CD4-positive, alpha-beta T cell treated with Interleukin-10 for 1 hour (primary cell): ENCODE measurements at regions not wholly inside any gene's neighbourhood (a gene's known extent, or its start where the extent isn't known, plus 50 kb on each side); places are given as distances from the start of the nearest gene placed in this dataset.

Experiments
- DNase-seq: peaks from one replicate; pipeline ENCODE4 v3.0.0-alpha.2; 2020

DNA sequence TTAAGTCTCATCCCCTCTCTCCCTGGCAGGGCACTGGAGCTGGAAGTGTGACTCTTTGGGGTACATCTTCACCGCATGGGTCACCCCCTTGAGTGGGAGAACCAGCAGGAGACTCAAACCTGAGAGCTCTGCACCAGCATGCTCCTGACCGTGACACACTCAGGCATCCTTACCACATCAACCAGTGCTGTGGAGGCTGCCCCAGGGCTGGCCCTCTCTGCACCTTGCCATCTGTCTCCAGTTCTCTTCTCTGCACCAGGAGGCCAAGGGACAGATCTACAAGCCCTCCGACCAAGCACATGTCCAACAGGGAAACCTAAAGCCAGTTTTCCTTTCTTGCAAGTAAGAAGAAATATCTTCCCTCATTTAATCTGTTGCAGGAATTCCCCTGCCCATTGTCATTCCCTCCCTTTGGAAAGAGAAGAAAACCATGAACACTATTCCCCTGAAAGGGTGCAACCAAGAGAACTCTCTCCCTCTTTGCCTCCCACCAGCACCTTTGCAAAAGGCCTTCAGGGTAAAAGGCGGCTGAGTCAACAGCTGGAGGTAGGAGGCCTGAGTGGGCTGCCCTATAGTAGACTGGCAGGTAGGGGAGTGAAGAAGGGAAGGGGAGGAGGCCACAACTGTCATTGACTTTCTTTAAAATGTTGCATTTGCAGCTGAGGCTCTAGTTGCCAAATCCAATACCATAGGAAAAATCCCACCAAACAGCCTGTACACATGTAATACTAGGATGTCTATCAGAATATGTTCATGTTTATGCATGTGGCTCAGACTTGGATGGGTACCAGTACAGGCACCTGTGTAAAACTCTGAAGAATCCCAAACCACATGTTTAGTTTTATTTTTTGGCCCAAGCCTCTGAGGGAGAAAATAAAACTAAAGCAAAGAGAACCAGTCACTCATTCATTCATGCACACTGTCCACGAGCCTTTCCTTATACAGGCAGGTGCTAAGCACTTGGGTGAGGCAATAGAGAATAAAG is 117.0 kb downstream of the WT1 start:
- no peak for DNase-seq

DNA sequence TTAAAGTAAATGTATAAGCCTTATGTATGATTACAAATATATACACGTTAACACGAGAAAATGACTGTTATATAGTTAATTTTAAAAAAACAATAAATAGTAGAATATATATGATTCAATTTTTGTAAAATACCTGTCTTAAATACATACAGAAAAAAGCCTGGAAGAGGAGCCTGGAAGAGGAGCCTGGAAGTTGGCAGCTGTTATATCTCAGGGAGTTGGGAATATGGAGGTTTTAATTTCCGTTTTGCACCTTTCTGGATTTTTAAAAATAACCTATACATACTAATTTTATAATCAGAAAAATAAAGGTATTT is 111.6 kb downstream of the WT1 start:
- no peak for DNase-seq

DNA sequence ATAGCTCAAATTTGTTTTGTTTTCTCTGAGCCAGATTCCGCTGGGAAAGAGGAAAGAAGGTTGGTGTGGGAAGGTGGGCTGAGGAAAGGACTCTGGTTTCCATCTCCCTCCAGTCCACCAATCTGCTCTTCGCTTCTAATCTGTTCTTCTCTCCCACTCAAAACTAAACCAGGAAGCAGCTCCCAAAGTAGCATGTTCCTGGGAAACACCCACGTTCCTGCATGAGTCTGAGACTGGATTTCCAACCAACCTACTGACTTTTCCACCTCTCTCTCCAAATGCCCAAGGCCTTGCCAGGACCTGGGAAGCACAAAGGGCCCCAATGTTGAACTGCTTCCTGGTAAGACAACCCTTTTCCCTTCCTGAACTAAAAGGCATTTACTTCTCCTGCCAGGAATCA is 110.2 kb downstream of the WT1 start:
- DNase-seq, result no peak

- no peak for DNase-seq
Observed at GRCh38 chr11:32325725-32326124, 109.6 kb downstream of the WT1 start.

GRCh38 chr11:32326522-32326921 is 108.8 kb downstream of the WT1 start:
- DNase-seq, result no peak

- no peak for DNase-seq
Observed at GRCh38 chr11:32328392-32328791, 106.9 kb downstream of the WT1 start.

GRCh38 chr11:32331098-32331497 is 104.2 kb downstream of the WT1 start:
- no peak for DNase-seq

- DNase-seq, result no peak
Observed at GRCh38 chr11:32331792-32332191, 103.5 kb downstream of the WT1 start.

DNA sequence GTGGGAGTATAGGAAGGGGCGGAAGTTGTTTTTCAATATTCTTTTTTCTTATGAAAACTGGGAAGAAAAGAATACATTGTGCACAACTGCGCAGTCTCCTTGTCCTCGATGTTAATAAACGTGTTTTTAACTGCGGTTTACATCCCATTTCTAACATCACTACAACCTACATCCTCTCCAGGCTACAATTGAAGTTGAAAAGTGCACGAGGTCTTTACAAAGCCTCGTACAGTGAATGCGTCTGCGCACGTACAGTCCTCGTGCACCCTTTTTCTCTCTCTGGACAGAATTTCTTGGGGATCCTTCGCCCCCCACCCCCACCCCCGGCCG is 102.4 kb downstream of the WT1 start:
- DNase-seq, result no peak

GRCh38 chr11:32333320-32333991 is 101.9 kb downstream of the WT1 start:
- DNase-seq, result peak; percentile 24

- no peak for DNase-seq
Observed at GRCh38 chr11:32334822-32335221, 100.5 kb downstream of the WT1 start.
